Mucosa of descending colon (tissue), 3 donors: ENCODE measurements at regions not wholly inside any gene's neighbourhood (a gene's known extent, or its start where the extent isn't known, plus 50 kb on each side); places are given as distances from the start of the nearest gene placed in this dataset.

Experiments
- ATAC-seq: fragments of 200-7000 bp; cut with Tn5 transposase; one replicate; pipeline ENCODE4 v1.9.1; 2020; ENCODE audit warnings: mild to moderate bottlenecking, moderate library complexity
- DNase-seq, 3 donors: peaks; one replicate each; pipeline ENCODE4 v3.0.0-alpha.2; 2020
- H3K36me3 ChIP-seq: fragments of 200-600 bp; one replicate; pipeline ENCODE4 v1.8.0; 2021; ENCODE audit warnings: low read depth, mild to moderate bottlenecking
- H3K4me1 ChIP-seq: fragments of 200-600 bp; one replicate; pipeline ENCODE4 v1.8.0; 2021; ENCODE audit warnings: low read depth, mild to moderate bottlenecking
- H3K4me3 ChIP-seq: fragments of 200-600 bp; one replicate; pipeline ENCODE4 v1.8.0; 2021; ENCODE audit warnings: mild to moderate bottlenecking
- H3K9me3 ChIP-seq: fragments of 200-600 bp; one replicate; pipeline ENCODE4 v1.8.0; 2021; ENCODE audit warnings: mild to moderate bottlenecking
- intact Hi-C, 2 donors: fragments of 100-400 bp; cut with DNase I in 1 of 2; cut with micrococcal nuclease in 1 of 2; formaldehyde crosslinking; loops; one replicate each; pipeline versions ENCODE4 v1.11.0 to v1.11.1; 2022; cut with DNase I, micrococcal nuclease
- TF ChIP-seq, protein P1 (sequence below): fragments of 200-600 bp; IDR thresholded peaks from one replicate; pipeline ENCODE4 v1.8.0; 2022; ENCODE audit warnings: antibody characterized with exemption, mild to moderate bottlenecking
- donor health status: DM: no; HTN: no; CAD: no; lungs with moderate emphysema.
- donor health status: DM: no; HTN: no; CAD: no.
- donor health status: DM: no; HTN: yes; CAD: no.

DNA sequence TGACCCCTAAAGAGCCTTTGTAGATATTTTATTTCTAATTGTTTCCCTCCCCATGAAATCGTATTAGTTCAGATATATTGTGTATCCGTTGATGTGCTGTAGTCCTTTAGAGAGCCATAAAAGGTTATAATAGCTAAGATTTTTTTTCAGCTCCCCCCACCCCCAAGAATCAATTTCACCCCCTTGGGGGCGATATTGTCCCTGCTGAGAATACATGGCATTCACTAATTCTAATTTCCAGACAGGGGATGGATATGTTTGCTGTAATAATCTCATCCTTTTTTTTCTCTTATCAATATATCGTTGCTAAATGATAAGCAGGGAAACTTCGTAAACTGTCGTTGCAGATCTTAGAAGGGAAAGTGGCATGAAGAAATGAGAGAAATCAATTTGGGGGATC is 530.7 kb downstream of the TMEM182 start:
- ATAC-seq: no peak
- intact Hi-C loops: no loop called here

DNA sequence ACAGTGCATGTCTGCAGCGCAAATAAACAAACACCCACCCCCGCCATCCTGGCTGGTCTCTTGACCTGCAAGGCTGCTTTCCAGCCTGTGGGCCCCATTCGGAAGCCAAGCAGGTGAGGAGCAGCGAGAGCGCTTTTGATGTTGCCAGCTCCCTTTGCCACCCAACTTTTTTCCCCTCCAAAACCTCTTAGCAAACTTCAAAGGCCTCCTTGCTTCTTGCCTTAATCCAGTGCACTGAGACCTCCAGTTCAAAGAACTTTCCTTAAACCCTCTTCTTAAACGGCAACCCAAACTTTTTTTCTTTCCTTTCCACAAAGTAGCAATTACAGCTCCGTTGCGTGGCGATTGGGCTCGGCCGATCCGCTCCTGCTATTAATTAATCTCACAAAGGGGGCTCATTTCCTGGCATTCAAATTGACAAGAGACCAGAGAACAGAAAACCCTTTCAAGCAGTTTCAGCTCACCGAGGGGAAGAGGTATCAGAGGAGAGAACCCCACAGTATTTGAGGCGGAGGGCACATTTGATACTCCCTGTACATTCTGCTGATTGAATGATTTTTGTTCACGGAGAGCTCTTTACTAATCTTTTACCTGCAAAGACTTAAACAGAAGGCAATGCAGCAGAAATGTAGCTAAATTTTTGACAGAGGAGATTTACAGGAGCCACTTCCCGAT is 531.4 kb downstream of the TMEM182 start:
- Histone ChIP-seq H3K36me3 (no peaks in the 10 kb centered on the region), H3K4me1 (no peaks in the 10 kb centered on the region), H3K4me3 (no peak overlapping the region), H3K9me3 (no peaks in the 10 kb centered on the region)
- ATAC-seq: no peak
- DNase-seq: no peak
- intact Hi-C loops: no loop called here
- TF ChIP-seq, protein P1, sequence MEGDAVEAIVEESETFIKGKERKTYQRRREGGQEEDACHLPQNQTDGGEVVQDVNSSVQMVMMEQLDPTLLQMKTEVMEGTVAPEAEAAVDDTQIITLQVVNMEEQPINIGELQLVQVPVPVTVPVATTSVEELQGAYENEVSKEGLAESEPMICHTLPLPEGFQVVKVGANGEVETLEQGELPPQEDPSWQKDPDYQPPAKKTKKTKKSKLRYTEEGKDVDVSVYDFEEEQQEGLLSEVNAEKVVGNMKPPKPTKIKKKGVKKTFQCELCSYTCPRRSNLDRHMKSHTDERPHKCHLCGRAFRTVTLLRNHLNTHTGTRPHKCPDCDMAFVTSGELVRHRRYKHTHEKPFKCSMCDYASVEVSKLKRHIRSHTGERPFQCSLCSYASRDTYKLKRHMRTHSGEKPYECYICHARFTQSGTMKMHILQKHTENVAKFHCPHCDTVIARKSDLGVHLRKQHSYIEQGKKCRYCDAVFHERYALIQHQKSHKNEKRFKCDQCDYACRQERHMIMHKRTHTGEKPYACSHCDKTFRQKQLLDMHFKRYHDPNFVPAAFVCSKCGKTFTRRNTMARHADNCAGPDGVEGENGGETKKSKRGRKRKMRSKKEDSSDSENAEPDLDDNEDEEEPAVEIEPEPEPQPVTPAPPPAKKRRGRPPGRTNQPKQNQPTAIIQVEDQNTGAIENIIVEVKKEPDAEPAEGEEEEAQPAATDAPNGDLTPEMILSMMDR: no peak

More for the DNA sequence above, 530.7 kb downstream of the TMEM182 start:
- no peaks in the 10 kb centered on the region for H3K4me1 ChIP-seq
- no peak for DNase-seq
- H3K4me3 ChIP-seq: no peak overlapping the region
- no peaks in the 10 kb centered on the region for H3K9me3 ChIP-seq
- H3K36me3 ChIP-seq: no peaks in the 10 kb centered on the region
- TF ChIP-seq, protein P1: no peak

GRCh38 chr2:103293742-103294077 is 531.9 kb downstream of the TMEM182 start:
- H3K4me1 ChIP-seq: no peaks in the 10 kb centered on the region
- intact Hi-C loops: no loop called here
- no peak for ATAC-seq
- no peaks in the 10 kb centered on the region for H3K36me3 ChIP-seq
- H3K9me3 ChIP-seq: no peaks in the 10 kb centered on the region
- TF ChIP-seq, protein P1: no peak
- no peak overlapping the region for H3K4me3 ChIP-seq
- no peak for DNase-seq

DNA sequence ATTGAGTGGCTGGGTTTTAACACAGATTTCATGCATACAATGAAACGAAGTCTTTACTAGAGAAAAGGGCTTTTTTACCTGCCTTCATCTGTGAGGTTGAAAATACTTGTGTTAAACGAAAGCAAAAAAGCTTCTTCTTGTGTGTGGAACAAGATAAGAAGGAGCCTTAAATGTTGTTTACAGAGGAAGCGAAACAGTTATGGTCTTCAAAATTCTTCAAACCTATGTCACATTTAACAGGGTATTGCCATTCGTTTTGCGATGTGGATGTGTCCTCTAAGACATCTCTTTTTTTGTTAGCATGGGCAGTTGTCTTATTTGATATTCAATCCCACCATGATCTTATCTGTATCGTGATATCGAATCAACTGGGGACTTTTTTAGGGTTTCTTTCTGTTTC is 532.6 kb downstream of the TMEM182 start:
- no peak for ATAC-seq
- intact Hi-C loops: no loop called here
- DNase-seq: no peak
- Histone ChIP-seq H3K4me1 (no peaks in the 10 kb centered on the region), H3K4me3 (no peak overlapping the region), H3K36me3 (no peaks in the 10 kb centered on the region), H3K9me3 (no peaks in the 10 kb centered on the region)
- TF ChIP-seq, protein P1: no peak

GRCh38 chr2:103295591-103295990 is 533.8 kb downstream of the TMEM182 start:
- TF ChIP-seq, protein P1: no peak
- ATAC-seq (no peak), DNase-seq (no peak)
- Histone ChIP-seq H3K36me3 (no peaks in the 10 kb centered on the region), H3K4me1 (no peaks in the 10 kb centered on the region), H3K4me3 (no peak overlapping the region), H3K9me3 (no peaks in the 10 kb centered on the region)
- intact Hi-C loops: no loop called here

GRCh38 chr2:103324671-103325070 is 562.8 kb downstream of the TMEM182 start:
- TF ChIP-seq, protein P1: no peak
- Histone ChIP-seq H3K4me1 (no peaks in the 10 kb centered on the region), H3K36me3 (no peaks in the 10 kb centered on the region), H3K9me3 (no peaks in the 10 kb centered on the region), H3K4me3 (no peak overlapping the region)
- ATAC-seq: no peak
- DNase-seq: no peak
- intact Hi-C loops: no loop called here
